ENCODE measurements at regions not wholly inside any gene's neighbourhood (a gene's known extent, or its start where the extent isn't known, plus 50 kb on each side); places are given as distances from the start of the nearest gene placed in this dataset.
"Not testable (repeated sequence)": the region's sequence is repeated elsewhere in the genome, so short reads cannot be mapped to it uniquely, and the experiment has no call there.

DNA sequence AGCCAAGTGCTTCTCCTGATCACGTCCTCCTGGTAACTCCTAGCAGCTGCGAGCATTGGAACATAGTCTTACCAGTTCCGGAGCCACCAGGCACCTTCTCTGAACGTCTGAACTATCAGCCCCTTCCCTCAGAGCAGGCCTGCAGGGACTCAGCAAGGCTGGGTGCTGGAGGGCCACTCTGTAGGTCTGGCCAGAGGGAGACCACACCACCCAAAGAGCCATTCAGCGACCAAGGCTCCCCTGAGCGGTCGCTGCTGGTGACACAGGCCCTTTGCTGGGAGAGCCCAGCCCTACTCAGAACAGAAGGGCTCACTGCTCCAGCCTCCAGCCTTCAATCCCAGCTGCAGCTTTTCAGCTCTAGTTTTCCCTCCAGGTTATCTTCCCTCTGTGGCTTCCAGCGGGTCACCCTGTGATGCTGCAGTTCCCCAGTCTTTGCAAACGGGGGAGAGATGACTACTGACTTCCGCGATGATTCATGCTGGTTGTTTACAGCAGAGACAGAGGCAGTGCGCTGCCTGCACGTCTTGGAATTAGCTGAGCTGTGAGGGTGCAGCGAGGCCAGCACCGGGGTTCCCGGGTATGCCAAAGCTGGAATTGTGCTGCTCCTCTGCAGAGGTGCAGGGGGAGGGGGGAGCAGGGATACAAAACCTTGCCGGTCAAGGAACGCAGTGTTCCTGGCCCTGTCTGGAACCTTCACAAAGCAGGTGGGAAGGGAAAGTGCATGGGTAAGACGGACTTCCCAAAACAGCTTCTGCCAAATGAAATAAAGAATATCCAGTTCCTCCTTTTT lies 161.4 kb downstream of the LY86 start:
- peak overlapping the region; percentile 60 for H3K27ac Mint-ChIP-seq
- no peaks in the 10 kb centered on the region for H3K36me3 Mint-ChIP-seq (ENCODE audit: low read depth)
- H3K27me3 Mint-ChIP-seq (ENCODE audit: low read depth): peaks cover 7% of the 10 kb centered on the region
- peak; percentile 61 for DNase-seq (ENCODE audit: low spot score)
- H3K9me3 Mint-ChIP-seq: no peaks in the 10 kb centered on the region
- H3K4me3 Mint-ChIP-seq: peak overlapping the region; percentile 66
- H3K4me1 Mint-ChIP-seq (ENCODE audit: low read depth): peaks cover 20% of the 10 kb centered on the region

DNA sequence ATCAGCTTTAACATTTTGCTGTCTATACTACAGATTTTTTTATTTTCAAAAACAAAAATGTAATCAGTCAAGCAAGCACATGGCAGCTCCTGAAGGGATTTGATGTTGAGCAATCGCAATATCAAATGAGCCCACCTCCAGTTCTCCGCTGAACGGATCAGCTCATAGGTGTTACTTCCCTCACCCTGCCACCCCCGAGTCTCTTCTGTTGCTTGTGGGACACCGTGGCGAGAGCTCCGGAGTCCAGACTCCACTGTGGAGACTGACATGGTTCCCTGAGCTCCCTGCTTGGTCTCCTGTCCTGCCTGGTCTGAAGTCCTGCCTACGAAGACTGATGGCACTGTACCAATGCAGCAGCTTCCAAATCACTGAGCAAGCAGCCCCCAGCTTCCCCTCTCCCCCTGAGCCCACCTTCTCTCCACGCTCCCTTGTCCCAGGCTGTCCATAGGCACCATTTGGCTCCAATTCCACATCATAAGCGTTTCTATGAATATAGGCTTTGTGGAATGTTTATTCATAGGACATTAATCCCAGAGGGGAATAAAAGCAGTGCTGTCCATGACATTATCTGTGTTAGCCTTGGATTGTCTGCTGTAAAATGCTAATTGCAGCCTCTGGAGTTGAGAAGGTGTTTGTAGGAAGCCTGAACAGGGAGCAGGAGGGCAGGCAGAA lies 162.2 kb downstream of the LY86 start:
- Mint-ChIP-seq H3K4me3 (peak overlapping the region; percentile 31), H3K27me3 (ENCODE audit: low read depth) (peaks cover 13% of the 10 kb centered on the region), H3K9me3 (no peaks in the 10 kb centered on the region), H3K4me1 (ENCODE audit: low read depth) (peaks cover 20% of the 10 kb centered on the region), H3K36me3 (ENCODE audit: low read depth) (no peaks in the 10 kb centered on the region), H3K27ac (peak overlapping the region; percentile 81)
- DNase-seq (ENCODE audit: low spot score): no peak

DNA sequence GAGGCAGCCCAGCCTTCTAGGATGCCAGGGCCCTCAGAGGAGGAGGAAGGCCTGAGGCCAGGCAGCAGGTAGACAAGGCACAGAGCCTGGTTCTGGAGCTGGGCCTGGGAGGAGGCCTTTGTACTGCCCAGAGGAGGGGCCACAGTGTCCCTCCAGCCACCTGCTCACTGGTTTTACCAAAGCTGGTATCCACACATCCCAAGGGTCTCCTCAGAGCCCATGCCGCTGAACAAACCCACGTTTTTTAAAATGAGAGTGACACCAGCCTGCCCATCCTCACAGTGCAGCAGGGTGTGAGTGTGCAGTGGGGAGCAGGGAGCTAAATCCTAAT lies 162.7 kb downstream of the LY86 start:
- DNase-seq (ENCODE audit: low spot score): no peak
- H3K4me1 Mint-ChIP-seq (ENCODE audit: low read depth): peaks cover 20% of the 10 kb centered on the region
- no peaks in the 10 kb centered on the region for H3K9me3 Mint-ChIP-seq
- H3K27ac Mint-ChIP-seq: peak overlapping the region; percentile 81
- peaks cover 16% of the 10 kb centered on the region for H3K27me3 Mint-ChIP-seq (ENCODE audit: low read depth)
- peak overlapping the region; percentile 31 for H3K4me3 Mint-ChIP-seq
- no peaks in the 10 kb centered on the region for H3K36me3 Mint-ChIP-seq (ENCODE audit: low read depth)

DNA sequence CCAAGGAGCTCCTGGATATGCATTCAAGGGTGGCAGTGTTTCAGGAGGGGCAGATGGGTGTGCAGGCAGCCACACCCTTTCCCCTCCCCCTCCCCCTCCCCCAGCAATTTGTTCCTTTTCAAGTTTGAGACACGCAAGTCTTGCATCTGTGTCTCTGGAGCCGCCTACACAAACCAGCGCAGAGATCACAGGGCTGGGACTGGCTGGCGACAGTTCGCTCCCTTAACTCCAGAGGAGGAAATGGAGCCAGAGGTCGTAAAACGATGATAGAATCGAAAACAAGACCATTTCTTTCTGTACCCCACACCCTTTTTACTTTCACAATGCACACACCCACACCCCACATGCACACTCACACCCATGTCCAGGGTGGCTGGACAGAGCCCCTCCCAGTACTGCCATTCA lies 163.1 kb downstream of the LY86 start:
- Mint-ChIP-seq H3K27me3 (ENCODE audit: low read depth) (peaks cover 18% of the 10 kb centered on the region), H3K4me3 (peak overlapping the region; percentile 50), H3K27ac (peak overlapping the region; percentile 81), H3K4me1 (ENCODE audit: low read depth) (peaks cover 22% of the 10 kb centered on the region), H3K9me3 (no peaks in the 10 kb centered on the region), H3K36me3 (ENCODE audit: low read depth) (no peaks in the 10 kb centered on the region)
- peak; percentile 29 for DNase-seq (ENCODE audit: low spot score)

DNA sequence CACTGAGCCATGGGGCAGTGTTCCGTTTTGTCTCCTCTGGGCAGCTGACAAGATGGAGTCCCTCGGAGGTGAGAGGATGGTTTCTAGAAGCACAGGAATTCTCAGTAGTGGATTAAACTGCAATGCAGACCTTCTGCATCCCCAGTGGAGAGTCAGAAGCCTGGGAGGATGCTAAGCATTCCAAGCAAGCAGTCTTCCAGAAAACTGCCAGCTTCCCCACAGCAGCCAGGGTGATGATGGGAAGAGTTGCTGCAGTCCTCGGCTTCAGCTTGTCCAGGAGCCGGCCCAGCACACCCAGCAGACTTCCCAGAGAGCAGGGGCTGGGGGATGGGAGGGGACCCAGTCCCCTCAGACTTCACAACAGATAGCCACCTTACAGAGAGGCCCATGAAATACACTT lies 163.6 kb downstream of the LY86 start:
- Mint-ChIP-seq H3K27me3 (ENCODE audit: low read depth) (peaks cover 16% of the 10 kb centered on the region), H3K9me3 (no peaks in the 10 kb centered on the region), H3K36me3 (ENCODE audit: low read depth) (no peaks in the 10 kb centered on the region), H3K4me3 (peak overlapping the region; percentile 50), H3K4me1 (ENCODE audit: low read depth) (peaks cover 19% of the 10 kb centered on the region), H3K27ac (peak overlapping the region; percentile 81)
- no peak for DNase-seq (ENCODE audit: low spot score)

DNA sequence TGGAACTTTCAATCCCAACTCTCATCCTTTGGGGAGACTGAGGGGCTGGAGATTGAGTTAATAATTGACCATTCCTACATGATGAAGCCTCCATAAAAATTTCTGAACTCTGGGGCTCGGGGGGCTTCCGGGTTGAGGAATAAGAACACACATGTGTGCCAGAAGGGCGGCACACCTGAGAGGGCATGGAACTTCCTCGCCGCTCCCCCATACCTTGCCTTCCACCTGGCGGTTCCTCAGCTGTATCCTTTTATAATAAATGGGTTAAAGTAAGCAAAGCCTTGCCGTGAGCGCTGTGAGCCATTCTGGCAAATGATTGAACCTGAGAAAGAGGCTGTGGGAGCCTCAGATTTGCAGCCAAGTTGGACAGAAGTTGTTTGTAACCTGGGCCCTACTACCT lies 164.8 kb downstream of the LY86 start:
- DNase-seq (ENCODE audit: low spot score): no peak
- H3K4me3 Mint-ChIP-seq: no peak overlapping the region
- peaks cover 17% of the 10 kb centered on the region for H3K27me3 Mint-ChIP-seq (ENCODE audit: low read depth)
- peaks cover 19% of the 10 kb centered on the region for H3K4me1 Mint-ChIP-seq (ENCODE audit: low read depth)
- H3K27ac Mint-ChIP-seq: no peak overlapping the region
- no peaks in the 10 kb centered on the region for H3K9me3 Mint-ChIP-seq
- no peaks in the 10 kb centered on the region for H3K36me3 Mint-ChIP-seq (ENCODE audit: low read depth)

DNA sequence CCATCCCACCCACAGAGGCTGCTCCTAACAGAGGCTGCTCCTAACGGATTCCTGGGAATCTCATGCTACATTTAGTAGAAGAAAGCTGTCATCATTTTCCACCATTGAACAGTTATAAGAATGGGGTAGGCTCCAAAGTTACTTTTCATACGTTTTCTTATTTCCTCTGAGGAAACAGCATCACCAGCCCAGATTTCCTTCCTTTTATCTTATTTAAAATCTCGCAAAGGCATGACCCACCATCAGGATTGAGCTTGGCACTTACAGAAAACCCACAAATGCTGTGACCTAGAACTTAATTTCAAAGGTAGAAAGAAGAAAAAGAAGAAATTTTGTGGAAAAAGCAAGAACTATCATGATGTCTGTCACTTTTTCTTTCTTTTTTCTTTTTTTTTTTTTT lies 168.0 kb downstream of the LY86 start:
- H3K36me3 Mint-ChIP-seq (ENCODE audit: low read depth): no peaks in the 10 kb centered on the region
- no peaks in the 10 kb centered on the region for H3K9me3 Mint-ChIP-seq
- H3K4me3 Mint-ChIP-seq: no peak overlapping the region
- H3K27ac Mint-ChIP-seq: no peak overlapping the region
- no peak for DNase-seq (ENCODE audit: low spot score)
- peaks cover 13% of the 10 kb centered on the region for H3K4me1 Mint-ChIP-seq (ENCODE audit: low read depth)
- H3K27me3 Mint-ChIP-seq (ENCODE audit: low read depth): peaks cover 26% of the 10 kb centered on the region

DNA sequence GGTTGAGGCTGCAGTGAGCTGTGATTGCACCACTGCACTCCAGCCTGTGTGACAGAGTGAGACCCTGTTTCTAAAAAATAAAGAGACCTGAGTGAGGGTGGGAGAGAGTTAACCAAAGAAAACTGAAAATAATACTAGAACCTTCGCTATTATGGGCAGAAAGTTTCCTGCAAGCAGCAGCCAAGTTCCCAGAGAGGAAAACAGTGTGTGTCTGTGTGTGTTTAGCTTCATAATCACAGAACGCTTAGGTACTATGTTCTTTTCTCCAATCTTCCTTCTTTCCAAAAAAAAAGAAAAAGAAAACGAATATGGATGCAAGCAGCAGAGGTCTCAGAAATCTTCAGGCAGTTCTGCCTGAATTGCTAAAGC lies 170.0 kb downstream of the LY86 start:
- Mint-ChIP-seq H3K4me1 (ENCODE audit: low read depth) (peaks cover 7% of the 10 kb centered on the region), H3K4me3 (no peak overlapping the region), H3K27ac (no peak overlapping the region), H3K9me3 (no peaks in the 10 kb centered on the region), H3K27me3 (ENCODE audit: low read depth) (peaks cover 29% of the 10 kb centered on the region), H3K36me3 (ENCODE audit: low read depth) (no peaks in the 10 kb centered on the region)
- DNase-seq (ENCODE audit: low spot score): no peak

DNA sequence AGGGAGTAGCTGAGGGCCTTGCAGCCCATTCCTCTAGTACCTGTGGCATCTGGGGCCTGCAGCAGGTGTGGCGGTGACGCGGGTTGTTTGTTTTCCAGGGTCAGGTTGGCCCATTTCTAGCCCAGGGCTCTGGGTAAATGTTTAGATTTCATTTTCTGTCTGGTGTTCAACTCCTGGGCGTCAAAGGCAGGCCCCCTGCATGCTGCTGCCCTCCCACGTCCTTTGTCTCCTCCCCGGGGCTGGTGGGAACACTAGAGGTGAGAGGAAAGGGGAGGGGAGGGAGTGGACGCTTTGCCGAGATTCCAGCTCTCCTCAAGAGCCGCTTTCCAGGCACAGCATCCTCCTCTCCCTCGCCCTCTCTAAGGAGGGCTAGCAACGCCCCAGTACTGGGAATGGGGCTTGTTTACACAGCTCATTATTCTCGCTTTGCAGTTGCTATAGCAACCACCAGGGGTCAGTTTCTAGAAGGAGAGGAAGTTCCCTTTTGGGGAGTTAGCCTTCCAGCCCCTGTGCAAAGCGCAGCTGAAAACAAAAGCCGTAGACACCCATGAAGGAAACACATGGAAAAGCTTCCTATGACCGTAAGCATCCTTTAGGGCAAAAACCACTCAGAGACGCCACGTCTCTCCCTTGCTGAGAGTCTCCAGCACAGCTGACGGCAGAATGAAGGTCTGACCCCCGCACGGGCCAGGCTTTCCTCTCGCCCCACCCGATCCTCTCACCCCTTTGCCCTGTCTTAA lies 170.6 kb downstream of the LY86 start:
- no peak overlapping the region for H3K4me3 Mint-ChIP-seq
- no peak for DNase-seq (ENCODE audit: low spot score)

DNA sequence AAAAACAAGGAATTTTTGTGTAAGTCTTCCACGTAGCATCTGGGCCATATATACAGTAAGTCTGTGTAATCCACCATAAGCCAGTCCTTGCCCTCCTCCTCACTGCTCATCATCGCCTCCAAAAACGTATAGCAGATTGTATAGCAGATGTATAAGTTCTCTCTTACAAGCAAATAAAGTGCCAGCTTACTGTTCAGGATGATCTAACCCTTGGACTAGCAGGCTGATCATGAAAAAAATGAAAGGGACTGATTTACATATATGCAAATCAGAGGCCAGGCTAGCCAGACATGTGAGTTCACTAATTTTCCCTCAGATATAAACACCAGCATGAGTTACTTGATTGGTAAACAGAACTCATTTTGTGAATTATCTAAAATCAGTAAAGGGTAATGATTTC lies 171.5 kb downstream of the LY86 start:
- Mint-ChIP-seq H3K4me1 (ENCODE audit: low read depth) (peaks cover 7% of the 10 kb centered on the region), H3K4me3 (no peak overlapping the region), H3K36me3 (ENCODE audit: low read depth) (no peaks in the 10 kb centered on the region), H3K27ac (no peak overlapping the region), H3K27me3 (ENCODE audit: low read depth) (peaks cover 30% of the 10 kb centered on the region), H3K9me3 (no peaks in the 10 kb centered on the region)
- DNase-seq (ENCODE audit: low spot score): no peak

More for the DNA sequence above, 170.6 kb downstream of the LY86 start:
- Mint-ChIP-seq H3K9me3 (no peaks in the 10 kb centered on the region), H3K36me3 (ENCODE audit: low read depth) (no peaks in the 10 kb centered on the region), H3K27ac (no peak overlapping the region), H3K27me3 (ENCODE audit: low read depth) (peaks cover 32% of the 10 kb centered on the region), H3K4me1 (ENCODE audit: low read depth) (peaks cover 7% of the 10 kb centered on the region)

DNA sequence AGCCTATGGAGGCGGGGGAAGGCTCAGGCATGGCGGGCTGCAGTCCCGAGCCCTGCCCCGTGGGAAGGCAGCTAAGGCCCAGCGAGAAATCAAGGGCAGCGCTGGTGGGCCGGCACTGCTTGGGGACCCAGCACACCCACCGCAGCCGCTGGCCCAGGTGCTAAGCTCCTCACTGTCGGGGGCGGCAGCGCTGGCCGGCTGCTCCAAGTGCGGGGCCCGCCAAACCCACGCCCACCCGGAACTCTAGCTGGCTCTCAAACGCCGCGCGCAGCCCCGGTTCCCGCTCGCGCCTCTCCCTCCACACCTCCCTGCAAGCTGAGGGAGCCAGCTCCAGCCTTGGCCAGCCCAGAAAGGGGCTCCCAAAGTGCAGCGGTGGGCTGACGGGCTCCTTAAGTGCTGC lies 174.0 kb downstream of the LY86 start:
- H3K27ac Mint-ChIP-seq; DNase-seq (ENCODE audit: low spot score); H3K9me3 Mint-ChIP-seq; H3K4me1 Mint-ChIP-seq (ENCODE audit: low read depth); H3K4me3 Mint-ChIP-seq; H3K36me3 Mint-ChIP-seq (ENCODE audit: low read depth): not testable (repeated sequence)
- peaks cover 21% of the 10 kb centered on the region for H3K27me3 Mint-ChIP-seq (ENCODE audit: low read depth)

DNA sequence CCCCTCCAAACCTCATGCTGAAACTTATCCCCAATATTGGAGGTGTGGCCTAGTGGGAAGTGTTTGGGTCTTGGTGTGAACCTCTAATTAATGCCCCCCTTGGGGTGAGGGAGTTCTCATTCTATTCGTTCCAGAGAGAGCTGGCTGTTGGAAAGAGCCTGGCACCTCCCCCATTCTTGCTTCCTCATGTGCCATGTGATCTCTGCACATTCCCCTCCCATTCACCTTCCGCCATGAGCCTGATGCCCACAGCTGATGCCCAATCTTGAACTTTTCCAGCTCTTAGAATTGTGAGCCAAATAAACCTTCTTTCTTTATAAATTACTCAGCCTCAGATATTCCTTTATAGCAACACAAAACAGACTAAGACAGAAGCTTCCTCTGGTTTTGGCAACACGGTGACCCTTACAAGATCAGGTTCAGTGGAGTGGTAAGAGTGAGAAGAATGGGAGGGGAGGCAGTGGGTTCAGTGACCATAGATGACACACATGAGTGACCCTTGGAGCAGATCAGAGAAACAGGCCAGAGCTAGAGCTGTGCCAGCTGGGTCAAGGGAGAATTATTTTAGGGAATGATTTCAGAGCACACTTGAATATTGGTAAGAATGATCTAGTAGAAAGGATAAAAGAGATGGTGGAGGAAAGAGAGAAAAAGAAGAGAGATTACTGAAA lies 176.4 kb downstream of the LY86 start:
- DNase-seq (ENCODE audit: low spot score): no peak
- Mint-ChIP-seq H3K36me3 (ENCODE audit: low read depth) (no peaks in the 10 kb centered on the region), H3K27ac (no peak overlapping the region), H3K4me3 (no peak overlapping the region), H3K9me3 (no peaks in the 10 kb centered on the region), H3K27me3 (ENCODE audit: low read depth) (peaks cover 17% of the 10 kb centered on the region), H3K4me1 (ENCODE audit: low read depth) (no peaks in the 10 kb centered on the region)

DNA sequence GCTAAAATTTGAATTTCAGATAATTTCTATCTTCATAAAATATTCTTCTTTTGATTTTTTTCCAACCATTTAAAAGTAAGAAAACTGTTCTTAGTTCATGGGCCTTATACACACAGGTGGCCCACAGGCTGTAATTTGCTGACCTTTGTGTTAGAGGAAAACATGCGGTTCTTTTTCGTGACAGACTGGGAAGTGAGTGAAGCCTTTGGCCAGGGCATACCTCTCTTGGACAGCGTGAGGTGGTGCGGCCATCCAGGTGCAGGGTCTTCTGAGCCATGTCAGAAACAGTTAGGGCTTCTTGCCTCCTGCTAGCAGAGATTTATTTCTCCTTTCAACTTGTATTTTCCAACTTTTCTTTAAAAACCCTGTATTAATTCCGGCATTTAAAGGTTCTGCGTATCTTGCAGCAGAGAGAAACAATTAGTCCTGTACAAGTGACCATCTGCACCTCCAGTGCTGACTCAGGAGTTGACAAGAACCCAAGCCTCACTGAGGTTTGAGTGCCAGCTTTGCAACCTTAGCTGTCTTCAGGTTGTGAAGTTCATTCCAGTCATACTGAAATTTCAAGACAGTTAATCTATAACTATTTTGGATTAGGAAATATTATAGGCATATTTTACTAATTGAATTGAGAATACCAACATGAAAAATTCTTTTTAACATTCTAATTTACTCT lies 177.8 kb downstream of the LY86 start:
- no peaks in the 10 kb centered on the region for H3K4me1 Mint-ChIP-seq (ENCODE audit: low read depth)
- peaks cover 15% of the 10 kb centered on the region for H3K27me3 Mint-ChIP-seq (ENCODE audit: low read depth)
- H3K27ac Mint-ChIP-seq: no peak overlapping the region
- no peaks in the 10 kb centered on the region for H3K9me3 Mint-ChIP-seq
- no peak for DNase-seq (ENCODE audit: low spot score)
- no peak overlapping the region for H3K4me3 Mint-ChIP-seq
- H3K36me3 Mint-ChIP-seq (ENCODE audit: low read depth): no peaks in the 10 kb centered on the region
